ENCODE measurements at regions not wholly inside any gene's neighbourhood (a gene's known extent, or its start where the extent isn't known, plus 50 kb on each side); places are given as distances from the start of the nearest gene placed in this dataset.

DNA sequence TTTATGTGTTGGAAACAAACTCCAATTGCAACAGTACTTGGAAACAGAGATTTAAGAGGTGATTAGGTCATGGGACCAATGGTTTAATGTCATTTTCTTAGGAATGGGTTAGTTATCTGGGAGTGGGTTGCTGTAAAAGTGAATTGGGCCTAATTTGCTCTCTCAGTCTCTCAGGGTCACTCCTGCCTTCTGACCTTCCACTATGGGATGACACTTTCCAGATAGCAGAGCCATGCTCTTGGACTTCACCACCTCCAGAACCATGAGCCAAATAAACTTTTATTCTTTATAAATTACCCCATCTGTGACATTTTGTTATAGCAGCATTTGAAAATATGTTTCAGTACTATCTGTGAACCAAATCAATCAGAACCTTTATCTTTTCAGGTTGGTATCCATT is 1509.1 kb downstream of the REEP3 start:
- Mint-ChIP-seq H3K27me3 (ENCODE audit: insufficient read depth, low read depth) (peaks cover 2% of the 10 kb centered on the region), H3K27ac (no peak overlapping the region), H3K4me1 (peaks cover 2% of the 10 kb centered on the region), H3K4me3 (no peak overlapping the region), H3K36me3 (no peaks in the 10 kb centered on the region), H3K9me3 (peaks cover 4% of the 10 kb centered on the region)
- Histone ChIP-seq H3K79me2 (ENCODE audit: low read depth) (no peaks in the 10 kb centered on the region), H3K36me3 (no peaks in the 10 kb centered on the region), H4K20me1 (ENCODE audit: low read depth) (no peaks in the 10 kb centered on the region), H3K27me3 (no peaks in the 10 kb centered on the region), H3K27ac (no peak overlapping the region), H2AFZ (replicated peaks) (no peak overlapping the region), H3K9me3 (ENCODE audit: low read depth) (no peaks in the 10 kb centered on the region), H3K4me3 (no peak overlapping the region), H3K4me1 (no peaks in the 10 kb centered on the region), H3F3A (ENCODE audit: low read depth) (no peaks in the 10 kb centered on the region), H3K4me2 (no peak overlapping the region), H3K9ac (no peak overlapping the region)
- no peak for DNase-seq (ENCODE audit: low spot score)
- TF ChIP-seq EZH2 (IDR thresholded peaks at IDR 0.05) (no peak), EZH2phosphoT487 (IDR thresholded peaks at IDR 0.05) (no peak)
- TF ChIP-seq, protein P1, sequence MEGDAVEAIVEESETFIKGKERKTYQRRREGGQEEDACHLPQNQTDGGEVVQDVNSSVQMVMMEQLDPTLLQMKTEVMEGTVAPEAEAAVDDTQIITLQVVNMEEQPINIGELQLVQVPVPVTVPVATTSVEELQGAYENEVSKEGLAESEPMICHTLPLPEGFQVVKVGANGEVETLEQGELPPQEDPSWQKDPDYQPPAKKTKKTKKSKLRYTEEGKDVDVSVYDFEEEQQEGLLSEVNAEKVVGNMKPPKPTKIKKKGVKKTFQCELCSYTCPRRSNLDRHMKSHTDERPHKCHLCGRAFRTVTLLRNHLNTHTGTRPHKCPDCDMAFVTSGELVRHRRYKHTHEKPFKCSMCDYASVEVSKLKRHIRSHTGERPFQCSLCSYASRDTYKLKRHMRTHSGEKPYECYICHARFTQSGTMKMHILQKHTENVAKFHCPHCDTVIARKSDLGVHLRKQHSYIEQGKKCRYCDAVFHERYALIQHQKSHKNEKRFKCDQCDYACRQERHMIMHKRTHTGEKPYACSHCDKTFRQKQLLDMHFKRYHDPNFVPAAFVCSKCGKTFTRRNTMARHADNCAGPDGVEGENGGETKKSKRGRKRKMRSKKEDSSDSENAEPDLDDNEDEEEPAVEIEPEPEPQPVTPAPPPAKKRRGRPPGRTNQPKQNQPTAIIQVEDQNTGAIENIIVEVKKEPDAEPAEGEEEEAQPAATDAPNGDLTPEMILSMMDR (IDR thresholded peaks at IDR 0.05) = no peak

DNA sequence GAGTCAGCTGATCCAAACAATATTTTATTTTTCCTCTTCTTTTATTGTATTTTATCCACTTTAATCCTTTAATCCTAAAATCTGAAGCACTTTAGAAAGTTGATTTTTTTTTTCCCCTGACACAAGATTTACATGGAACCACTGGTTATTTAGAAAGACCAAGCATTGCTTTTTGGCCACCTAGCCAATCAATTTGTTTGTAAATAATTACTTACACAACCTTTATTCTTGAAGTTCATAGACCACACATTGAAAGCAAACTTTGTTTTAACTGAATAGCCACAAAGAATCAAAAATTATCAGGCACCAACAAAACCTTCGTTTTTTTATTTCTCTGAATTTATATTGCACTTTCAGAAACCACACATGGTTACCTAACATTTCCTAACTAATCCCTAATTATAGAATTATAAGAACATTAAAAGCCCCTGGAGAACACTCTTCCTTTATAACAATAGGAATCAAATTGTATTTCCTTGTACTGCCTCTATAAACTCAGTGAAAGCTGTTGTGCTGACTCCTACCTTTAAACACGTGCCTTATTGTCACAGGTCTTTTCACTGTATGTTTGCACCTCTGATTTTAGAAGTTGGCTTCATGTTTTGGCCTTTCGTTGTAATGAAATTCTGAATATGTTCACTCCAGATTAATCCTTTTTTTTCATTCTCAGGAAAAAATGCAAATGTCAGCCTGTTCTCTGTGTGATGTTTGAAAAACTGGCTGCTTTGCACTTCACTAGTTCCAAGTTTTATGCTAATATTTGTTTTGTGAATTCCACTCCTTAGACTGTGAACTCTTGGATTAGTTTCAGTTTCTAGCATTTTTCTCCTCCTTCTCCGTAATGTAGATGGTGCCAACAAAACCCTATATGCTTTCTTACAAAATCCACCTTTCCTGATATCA is 1511.9 kb downstream of the REEP3 start:
- no peak overlapping the region for H3K9ac ChIP-seq
- Mint-ChIP-seq H3K36me3 (no peaks in the 10 kb centered on the region), H3K4me1 (peaks cover 2% of the 10 kb centered on the region), H3K27me3 (ENCODE audit: insufficient read depth, low read depth) (peaks cover 2% of the 10 kb centered on the region), H3K4me3 (no peak overlapping the region), H3K27ac (no peak overlapping the region), H3K9me3 (peaks cover 4% of the 10 kb centered on the region)
- TF ChIP-seq, protein P1 (IDR thresholded peaks at IDR 0.05) = no peak
- TF ChIP-seq EZH2 (IDR thresholded peaks at IDR 0.05) (no peak), EZH2phosphoT487 (IDR thresholded peaks at IDR 0.05) (no peak)
- no peaks in the 10 kb centered on the region for H3K79me2 ChIP-seq (ENCODE audit: low read depth)
- H3K36me3 ChIP-seq = no peaks in the 10 kb centered on the region
- H3K27me3 ChIP-seq = no peaks in the 10 kb centered on the region
- H3F3A ChIP-seq (ENCODE audit: low read depth) = no peaks in the 10 kb centered on the region
- no peak overlapping the region for H3K4me2 ChIP-seq
- no peaks in the 10 kb centered on the region for H4K20me1 ChIP-seq (ENCODE audit: low read depth)
- H3K9me3 ChIP-seq (ENCODE audit: low read depth) = no peaks in the 10 kb centered on the region
- H2AFZ ChIP-seq (replicated peaks) = no peak overlapping the region
- no peak for DNase-seq (ENCODE audit: low spot score)
- H3K4me3 ChIP-seq = no peak overlapping the region
- H3K4me1 ChIP-seq = no peaks in the 10 kb centered on the region
- no peak overlapping the region for H3K27ac ChIP-seq

DNA sequence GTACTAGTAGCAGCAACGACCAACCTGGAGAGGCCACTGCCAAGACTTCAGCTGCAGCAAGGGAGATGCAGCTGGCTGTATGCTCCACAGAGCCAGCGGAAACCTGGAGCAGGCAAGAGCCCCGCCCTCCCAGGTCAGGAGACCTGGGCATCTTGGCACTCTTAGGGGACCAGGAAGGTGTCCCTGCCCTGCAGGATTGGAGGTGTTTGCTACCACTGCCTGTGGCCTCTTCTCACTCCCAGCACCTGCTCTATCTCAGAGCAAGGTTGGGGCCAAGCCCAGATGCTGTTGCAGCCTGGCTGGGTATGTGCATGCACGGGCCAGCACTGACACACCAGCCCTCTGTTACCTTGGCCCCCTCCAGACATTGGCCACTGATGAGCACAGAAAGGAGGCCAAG is 1512.8 kb downstream of the REEP3 start:
- DNase-seq (ENCODE audit: low spot score) = no peak
- Histone ChIP-seq H3K9ac (no peak overlapping the region), H3K27me3 (no peaks in the 10 kb centered on the region), H2AFZ (replicated peaks) (no peak overlapping the region), H4K20me1 (ENCODE audit: low read depth) (no peaks in the 10 kb centered on the region), H3K36me3 (no peaks in the 10 kb centered on the region), H3K27ac (no peak overlapping the region), H3K9me3 (ENCODE audit: low read depth) (no peaks in the 10 kb centered on the region), H3K4me1 (no peaks in the 10 kb centered on the region), H3K79me2 (ENCODE audit: low read depth) (no peaks in the 10 kb centered on the region), H3K4me3 (no peak overlapping the region), H3K4me2 (no peak overlapping the region), H3F3A (ENCODE audit: low read depth) (no peaks in the 10 kb centered on the region)
- H3K4me3 Mint-ChIP-seq = no peak overlapping the region
- H3K27ac Mint-ChIP-seq = no peak overlapping the region
- H3K36me3 Mint-ChIP-seq = no peaks in the 10 kb centered on the region
- H3K27me3 Mint-ChIP-seq (ENCODE audit: insufficient read depth, low read depth) = peaks cover 2% of the 10 kb centered on the region
- H3K9me3 Mint-ChIP-seq = peaks cover 4% of the 10 kb centered on the region
- TF ChIP-seq EZH2 (IDR thresholded peaks at IDR 0.05) (no peak), EZH2phosphoT487 (IDR thresholded peaks at IDR 0.05) (no peak)
- TF ChIP-seq, protein P1 (IDR thresholded peaks at IDR 0.05) = no peak
- peaks cover 2% of the 10 kb centered on the region for H3K4me1 Mint-ChIP-seq

Measured in neural progenitor cell (in vitro differentiated cells).